SK-N-MC (cell line): ENCODE measurements at regions not wholly inside any gene's neighbourhood (a gene's known extent, or its start where the extent isn't known, plus 50 kb on each side); places are given as distances from the start of the nearest gene placed in this dataset.
"Not testable (repeated sequence)": the region's sequence is repeated elsewhere in the genome, so short reads cannot be mapped to it uniquely, and the experiment has no call there.

Experiments
- DNase-seq: peaks from one replicate; pipeline ENCODE4 v3.0.0-alpha.2; 2011; ENCODE audit warnings: low read depth, low spot score
- H3K27ac ChIP-seq: fragments of 200-600 bp; sonication (generic); 2 replicates; pipeline ENCODE4 v1.5.1; 2016; ENCODE audit warnings: mixed run types
- H3K36me3 ChIP-seq: fragments of 200-600 bp; sonication (generic); 2 replicates; pipeline ENCODE4 v1.6.1; 2017; ENCODE audit warnings: antibody characterized with exemption, low read length, mixed read lengths; ENCODE audit not compliant: insufficient read depth
- H3K4me3 ChIP-seq: fragments of 200-600 bp; sonication (generic); 2 replicates; pipeline ENCODE4 v1.5.1; 2016
- H3K9ac ChIP-seq: fragments of 200-600 bp; sonication (generic); 2 replicates; pipeline ENCODE4 v1.8.0; 2017; ENCODE audit warnings: mixed run types, mixed read lengths; ENCODE audit not compliant: insufficient read length
- H3K9me3 ChIP-seq: fragments of 200-600 bp; sonication (generic); 2 replicates; pipeline ENCODE4 v1.6.1; 2017; ENCODE audit warnings: low read depth, mild to moderate bottlenecking, antibody characterized with exemption, low read length, moderate library complexity, mixed read lengths
- EZH2 ChIP-seq: fragments of 200-600 bp; sonication (generic); IDR thresholded peaks from one replicate; pipeline ENCODE4 v1.6.1; 2017; ENCODE audit warnings: antibody characterized with exemption
- FOXP2 ChIP-seq: optimal IDR thresholded peaks from 2 replicates; pipeline ENCODE3; 2011; ENCODE audit warnings: mild to moderate bottlenecking, moderate library complexity; ENCODE audit not compliant: insufficient read depth; ENCODE audit errors: extremely low read length, control extremely low read depth
- POLR2AphosphoS5 ChIP-seq: IDR thresholded peaks from 2 replicates; pipeline ENCODE4 v1.6.1; 2012; ENCODE audit warnings: mild to moderate bottlenecking, low read depth, low read length, borderline replicate concordance

- Histone ChIP-seq H3K27ac (no peak overlapping the region), H3K9me3 (no peaks in the 10 kb centered on the region), H3K4me3 (no peak overlapping the region), H3K9ac (no peak overlapping the region), H3K36me3 (no peaks in the 10 kb centered on the region)
- no peak for DNase-seq
- no peak for TF ChIP-seq POLR2AphosphoS5
Measured at GRCh38 chr17:31798205-31798724, 60.8 kb downstream of the COPRS start.

DNA sequence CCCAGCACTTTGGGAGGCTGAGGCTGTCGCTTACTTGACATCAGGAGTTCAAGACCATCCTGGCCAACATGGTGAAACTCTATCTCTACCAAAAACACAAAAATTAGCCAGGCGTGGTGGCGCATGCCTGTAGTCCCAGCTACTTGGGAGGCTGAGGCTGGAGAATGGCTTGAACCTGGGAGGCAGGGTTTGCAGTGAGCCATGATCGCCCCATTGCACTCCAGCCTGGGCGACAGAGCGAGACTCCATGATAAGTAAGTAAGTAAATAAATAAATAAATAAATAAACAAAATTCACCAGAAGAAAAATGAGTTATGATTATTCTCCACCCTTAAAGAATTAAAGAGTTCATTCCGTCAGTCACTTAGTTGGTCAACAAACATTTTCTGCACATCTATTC is 63.1 kb downstream of the COPRS start:
- H3K27ac ChIP-seq, H3K36me3 ChIP-seq, H3K4me3 ChIP-seq, H3K9me3 ChIP-seq, DNase-seq, H3K9ac ChIP-seq: not testable (repeated sequence)

DNA sequence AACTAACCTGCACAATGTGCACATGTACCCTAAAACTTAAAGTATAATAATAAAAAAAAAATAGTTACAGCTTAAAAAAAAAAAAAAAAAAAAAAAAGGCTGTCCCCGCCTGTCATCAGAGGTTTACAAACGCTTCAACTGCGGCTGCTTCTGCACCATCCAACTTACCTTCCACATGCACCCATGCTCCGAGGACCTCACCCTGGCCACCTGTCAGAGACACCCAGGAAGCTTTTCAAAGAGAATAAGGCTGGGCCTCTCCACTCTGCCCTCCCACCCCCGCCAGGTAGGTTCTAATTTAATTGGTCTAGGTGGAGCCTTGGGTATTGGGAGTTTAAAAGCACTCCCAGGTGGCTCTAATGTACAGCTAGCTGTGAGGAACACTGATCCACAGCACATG is 64.9 kb downstream of the COPRS start:
- Histone ChIP-seq H3K9ac (no peak overlapping the region), H3K9me3 (no peaks in the 10 kb centered on the region), H3K27ac (no peak overlapping the region), H3K4me3 (no peak overlapping the region), H3K36me3 (no peaks in the 10 kb centered on the region)
- TF ChIP-seq POLR2AphosphoS5 = no peak
- no peak for TF ChIP-seq FOXP2
- no peak for TF ChIP-seq EZH2
- no peak for DNase-seq

DNA sequence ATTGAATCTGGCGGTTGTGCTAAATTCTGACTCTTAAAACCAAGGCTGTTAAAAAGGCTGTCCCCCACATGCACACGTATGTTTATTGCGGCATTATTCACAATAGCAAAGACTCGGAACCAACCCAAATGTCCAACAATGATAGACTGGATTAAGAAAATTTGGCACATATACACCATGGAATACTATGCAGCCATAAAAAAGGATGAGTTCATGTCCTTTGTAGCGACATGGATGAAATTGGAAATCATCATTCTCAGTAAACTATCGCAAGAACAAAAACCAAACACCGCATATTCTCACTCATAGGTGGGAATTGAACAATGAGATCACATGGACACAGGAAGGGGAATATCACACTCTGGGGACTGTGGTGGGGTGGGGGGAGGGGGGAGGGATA is 65.4 kb downstream of the COPRS start:
- not testable (repeated sequence) for H3K36me3 ChIP-seq, H3K9ac ChIP-seq, DNase-seq, H3K27ac ChIP-seq, H3K4me3 ChIP-seq, H3K9me3 ChIP-seq

DNA sequence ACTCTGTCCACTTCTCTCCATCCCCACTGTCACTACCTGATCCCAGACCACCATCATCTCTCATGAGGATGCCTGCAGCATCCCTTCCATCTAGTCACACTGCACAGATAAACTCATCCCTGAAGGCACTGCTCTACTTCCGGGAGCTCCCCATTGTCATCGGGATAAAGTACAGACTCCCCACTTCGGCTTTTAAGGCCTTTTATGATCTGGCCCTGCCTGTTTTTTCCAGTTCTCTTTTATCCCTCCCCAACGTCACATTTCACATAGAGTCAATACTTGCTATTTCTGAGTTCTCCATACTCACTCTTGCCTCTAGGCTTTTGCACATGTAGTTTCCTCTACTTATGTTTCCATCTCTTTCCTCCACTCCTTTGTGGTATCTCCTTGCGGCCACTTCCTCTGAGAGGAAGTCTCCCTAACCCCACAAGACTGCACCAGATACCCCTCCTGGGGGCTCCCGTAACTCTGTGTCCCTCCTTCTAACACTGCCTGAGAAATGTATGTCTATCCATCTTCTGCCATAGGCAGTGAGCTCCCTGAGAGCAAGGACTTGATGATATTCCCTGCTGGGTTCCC is 66.9 kb downstream of the COPRS start:
- Histone ChIP-seq H3K9me3 (no peaks in the 10 kb centered on the region), H3K36me3 (no peaks in the 10 kb centered on the region), H3K9ac (no peak overlapping the region), H3K27ac (no peak overlapping the region), H3K4me3 (no peak overlapping the region)
- no peak for DNase-seq
- TF ChIP-seq FOXP2 = no peak
- TF ChIP-seq POLR2AphosphoS5 = no peak
- no peak for TF ChIP-seq EZH2

DNA sequence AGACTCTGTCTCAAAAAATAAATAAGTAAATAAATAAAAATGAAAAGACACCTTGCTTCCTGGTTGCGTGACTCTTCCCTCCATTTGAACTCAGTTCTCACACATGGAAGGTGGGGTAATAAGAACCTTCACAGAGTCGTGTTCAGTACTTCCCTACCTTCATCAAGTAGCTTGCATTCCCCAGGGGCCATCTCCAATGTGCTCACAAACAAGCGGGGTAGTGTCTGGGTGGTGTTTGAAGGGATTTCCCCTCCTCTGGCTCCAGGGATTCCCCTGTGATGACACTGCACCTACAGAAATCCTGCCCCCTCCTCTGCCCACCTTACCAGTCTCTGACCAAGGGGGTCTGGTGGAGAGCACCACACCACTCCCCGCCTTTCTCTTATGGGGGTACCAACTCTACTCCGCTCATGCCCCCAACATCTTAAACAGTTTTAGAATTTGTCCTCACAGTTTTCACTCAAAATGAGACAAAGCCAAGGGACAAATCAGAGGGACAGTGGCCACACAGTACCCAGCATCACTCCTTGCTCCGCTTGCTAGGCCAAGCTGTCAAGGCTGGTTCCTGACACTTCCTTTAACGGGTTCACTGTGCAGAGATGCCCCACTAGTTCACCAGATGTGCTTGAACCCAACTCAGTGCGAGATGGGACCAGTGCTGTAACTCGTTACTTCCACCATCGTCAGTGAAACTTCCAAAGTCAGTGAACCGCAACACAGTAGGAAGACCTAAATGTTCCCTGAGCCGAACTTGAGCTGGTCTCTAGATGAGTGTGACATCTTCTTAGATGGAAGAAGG is 69.1 kb downstream of the COPRS start:
- H3K9ac ChIP-seq = no peak overlapping the region
- H3K9me3 ChIP-seq = no peaks in the 10 kb centered on the region
- no peak overlapping the region for H3K27ac ChIP-seq
- TF ChIP-seq EZH2 = no peak
- no peak for TF ChIP-seq FOXP2
- TF ChIP-seq POLR2AphosphoS5 = no peak
- H3K36me3 ChIP-seq = no peaks in the 10 kb centered on the region
- no peak overlapping the region for H3K4me3 ChIP-seq
- no peak for DNase-seq

DNA sequence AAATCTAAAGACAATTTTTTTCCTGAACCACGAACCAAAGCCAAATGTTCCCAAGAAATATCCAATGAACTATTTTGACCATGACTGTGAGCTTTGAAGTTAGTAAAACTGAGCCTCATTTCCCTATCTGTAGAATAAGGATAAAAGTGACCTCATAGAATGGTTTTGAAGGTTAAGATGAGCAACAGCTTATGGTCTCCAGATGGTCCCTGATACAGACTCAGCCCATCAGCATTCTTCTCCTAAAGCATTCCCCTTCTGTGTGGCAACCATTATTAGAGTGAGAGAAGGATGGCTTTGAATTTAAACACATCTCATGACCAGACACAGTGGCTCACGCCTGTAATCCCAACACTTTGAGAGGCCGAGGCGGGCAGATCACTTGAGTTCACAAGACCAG is 70.1 kb downstream of the COPRS start:
- Histone ChIP-seq H3K4me3 (no peak overlapping the region), H3K9ac (no peak overlapping the region), H3K9me3 (no peaks in the 10 kb centered on the region), H3K27ac (no peak overlapping the region), H3K36me3 (no peaks in the 10 kb centered on the region)
- no peak for DNase-seq
- TF ChIP-seq EZH2 (no peak), POLR2AphosphoS5 (no peak), FOXP2 (no peak)

- Histone ChIP-seq H3K9me3 (no peaks in the 10 kb centered on the region), H3K4me3 (no peak overlapping the region), H3K9ac (no peak overlapping the region), H3K36me3 (no peaks in the 10 kb centered on the region), H3K27ac (no peak overlapping the region)
- no peak for DNase-seq
- TF ChIP-seq EZH2 (no peak), POLR2AphosphoS5 (no peak), FOXP2 (no peak)
Measured at GRCh38 chr17:31788571-31788946, 70.5 kb downstream of the COPRS start.
